HepG2 (cell line): ENCODE measurements at regions not wholly inside any gene's neighbourhood (a gene's known extent, or its start where the extent isn't known, plus 50 kb on each side); places are given as distances from the start of the nearest gene placed in this dataset.

Source experiments
- ATAC-seq: fragments of 200-7000 bp; cut with Tn5 transposase; 3 replicates; pipeline ENCODE4 v1.9.1; 2020; ENCODE audit warnings: mild to moderate bottlenecking, moderate library complexity
- BruUV-seq: library from RNA; stranded (reverse); fragments of 400-500 nt; replicated peaks from 2 replicates; lab custom pipeline; 2021; lab: Mats Ljungman, UMichigan
- CTCF ChIA-PET: fragments of 300-600 bp; formaldehyde crosslinking; extraction: SDS; loops from one replicate; lab custom pipeline; 2021; ENCODE audit warnings: low total read pairs, inconsistent platforms, low intra/inter-chr PET ratio; lab: Yijun Ruan, JAX
- POLR2A ChIA-PET: fragments of 350-600 bp; sonication (Branson Sonifier 250); formaldehyde crosslinking; loops from one replicate; lab custom pipeline; 2020; ENCODE audit warnings: antibody characterized with exemption, inconsistent platforms; lab: Yijun Ruan, JAX
- DNase-seq: peaks from one replicate; pipeline ENCODE4 v3.0.0-alpha.2; 2015; ENCODE audit warnings: low spot score
- FAIRE-seq: peaks from 3 replicates; lab custom pipeline; 2011; peaks lifted over from hg19 to GRCh38; lab: Jason Lieb, UNC
- H2AFZ ChIP-seq: one replicate; pipeline ENCODE4 v1.6.1; 2011; ENCODE audit warnings: low read length, inconsistent platforms
- H3K27ac ChIP-seq: fragments of 300-600 bp; 3 replicates; pipeline ENCODE4 v1.8.0; 2011; ENCODE audit warnings: mixed run types, mild to moderate bottlenecking, mixed read lengths, low read length, inconsistent platforms; ENCODE audit not compliant: insufficient read depth; ENCODE audit errors: extremely low read length
- H3K27me3 ChIP-seq, 2 experiments: fragments of 200-600 bp in 1 of 2; 2 replicates in 1 of 2; 3 replicates in 1 of 2; pipeline versions ENCODE4 v1.6.0 to v1.8.0; 2011; ENCODE audit warnings: low read length in 2 of 2, mild to moderate bottlenecking in 2 of 2, moderate library complexity in 2 of 2, inconsistent platforms in 1 of 2; ENCODE audit not compliant: insufficient read depth in 2 of 2, control insufficient read depth in 1 of 2
- H3K36me3 ChIP-seq, 2 experiments: fragments of 200-600 bp in 1 of 2; replicated peaks in 1 of 2; 2 replicates in 1 of 2; 3 replicates in 1 of 2; pipeline versions ENCODE4 v1.5.1 to v1.8.0; 2011; ENCODE audit warnings: low read length in 2 of 2, inconsistent platforms in 1 of 2; ENCODE audit not compliant: insufficient read depth in 2 of 2, control insufficient read depth in 1 of 2
- H3K4me1 ChIP-seq: 2 replicates; pipeline ENCODE4 v1.5.1; 2012; ENCODE audit warnings: low read length, inconsistent platforms; ENCODE audit not compliant: insufficient read depth
- H3K4me2 ChIP-seq: 2 replicates; pipeline ENCODE4 v1.6.0; 2011; ENCODE audit warnings: low read depth, low read length, inconsistent platforms
- H3K4me3 ChIP-seq, 3 experiments: fragments of 200-600 bp in 1 of 3; sonication (generic), shearing (Covaris generic) in 1 of 3; replicated peaks in 1 of 3; 2 replicates each; pipeline ENCODE4 v1.5.1; 2011 to 2016; ENCODE audit warnings: low read length in 3 of 3, inconsistent platforms in 2 of 3, low read depth in 2 of 3, mild to moderate bottlenecking in 2 of 3, control low read depth in 1 of 3, mixed read lengths in 1 of 3; ENCODE audit not compliant: insufficient read depth in 1 of 3
- H3K79me2 ChIP-seq: one replicate; pipeline ENCODE4 v1.6.1; 2011; ENCODE audit warnings: low read length, inconsistent platforms; ENCODE audit not compliant: insufficient read depth
- H3K9ac ChIP-seq: 2 replicates; pipeline ENCODE4 v1.6.0; 2011; ENCODE audit warnings: mild to moderate bottlenecking, low read depth, low read length, inconsistent platforms; ENCODE audit not compliant: insufficient read depth
- H3K9me3 ChIP-seq: 2 replicates; pipeline ENCODE4 v1.5.1; 2012; ENCODE audit warnings: mild to moderate bottlenecking, low read length
- H4K20me1 ChIP-seq: 2 replicates; pipeline ENCODE4 v1.6.0; 2011; ENCODE audit warnings: inconsistent platforms, mild to moderate bottlenecking, low read length, moderate library complexity; ENCODE audit not compliant: insufficient read depth
- ARNTL ChIP-seq: sonication (generic); formaldehyde crosslinking; IDR thresholded peaks from 2 replicates; pipeline ENCODE4 v1.4.0; 2020; ENCODE audit warnings: mild to moderate bottlenecking, missing genetic modification reagents
- ATM ChIP-seq: fragments of 450-650 bp; IDR thresholded peaks from 2 replicates; pipeline ENCODE4 v1.7.1; 2017; ENCODE audit warnings: mild to moderate bottlenecking, borderline replicate concordance
- ATRX ChIP-seq: sonication (generic); formaldehyde crosslinking; IDR thresholded peaks from 2 replicates; pipeline ENCODE4 v1.4.0; 2020; ENCODE audit warnings: missing genetic modification reagents, borderline replicate concordance
- DNMT3B ChIP-seq: conservative IDR thresholded peaks from 2 replicates; pipeline ENCODE4 v1.6.1; 2016; ENCODE audit warnings: missing biosample characterization, control low read depth
- RBAK ChIP-seq: sonication (generic); formaldehyde crosslinking; IDR thresholded peaks from 2 replicates; pipeline ENCODE4 v1.5.1; 2020; ENCODE audit warnings: mild to moderate bottlenecking, missing genetic modification reagents
- SRF ChIP-seq: IDR thresholded peaks from 2 replicates; pipeline ENCODE4 v1.6.1; 2011; ENCODE audit warnings: mild to moderate bottlenecking, low read depth, low read length, moderate library complexity
- ZNF800 ChIP-seq: sonication (generic); formaldehyde crosslinking; IDR thresholded peaks from 2 replicates; pipeline ENCODE4 v1.4.0; 2020; ENCODE audit warnings: missing genetic modification reagents
- WGBS: methylation state at CpG from one replicate; pipeline ENCODE4 v1.1.6; 2017; ENCODE audit warnings: low lambda C conversion rate; 5-methylcytosine and 5-hydroxymethylcytosine counted together
- in situ Hi-C: cut with HindIII; loops from 2 replicates; pipeline ENCODE4 v1.10.0; 2017; ENCODE audit warnings: low pct_unique_long_range_greater_than_20kb; ENCODE audit not compliant: extremely low pct_ligation_motif_present
- intact Hi-C: fragments of 100-400 bp; cut with micrococcal nuclease; formaldehyde crosslinking; loops from one replicate; pipeline ENCODE4 v1.10.0; 2022; ENCODE audit not compliant: unreplicated experiment
- TF ChIP-seq, protein P1 (sequence below): sonication (generic); formaldehyde crosslinking; IDR thresholded peaks from 2 replicates; pipeline ENCODE4 v1.8.1; 2023; ENCODE audit warnings: mild to moderate bottlenecking, moderate library complexity, missing genetic modification reagents

- in situ Hi-C loops = no loop called here
- no peaks in the 10 kb centered on the region for H3K79me2 ChIP-seq
- ChIA-PET POLR2A (no interaction called here), CTCF (no interaction called here)
- 32% methylated on average over 6 of the region's 6 CpGs for WGBS
- H3K27me3 ChIP-seq = no peaks in the 10 kb centered on the region
- no peaks in the 10 kb centered on the region for H3K4me1 ChIP-seq
- no peak overlapping the region for H3K4me3 ChIP-seq
- DNase-seq (no peak), FAIRE-seq (no peak)
- H3K36me3 ChIP-seq = no peaks in the 10 kb centered on the region
- no peaks in the 10 kb centered on the region for H4K20me1 ChIP-seq
- no peak overlapping the region for H3K9ac ChIP-seq
- H2AFZ ChIP-seq = no peak overlapping the region
- no peak overlapping the region for H3K27ac ChIP-seq
- no peak overlapping the region for H3K4me2 ChIP-seq
- H3K9me3 ChIP-seq = no peaks in the 10 kb centered on the region
- intact Hi-C loops = no loop called here
- TF ChIP-seq SRF = no peak
- no peak for TF ChIP-seq ZNF800 (CRISPR knock-in tag)
- TF ChIP-seq ATRX = no peak
- TF ChIP-seq ARNTL = no peak
- TF ChIP-seq RBAK (CRISPR knock-in tag) = no peak
- no peak for TF ChIP-seq ATM
- TF ChIP-seq, protein P1, sequence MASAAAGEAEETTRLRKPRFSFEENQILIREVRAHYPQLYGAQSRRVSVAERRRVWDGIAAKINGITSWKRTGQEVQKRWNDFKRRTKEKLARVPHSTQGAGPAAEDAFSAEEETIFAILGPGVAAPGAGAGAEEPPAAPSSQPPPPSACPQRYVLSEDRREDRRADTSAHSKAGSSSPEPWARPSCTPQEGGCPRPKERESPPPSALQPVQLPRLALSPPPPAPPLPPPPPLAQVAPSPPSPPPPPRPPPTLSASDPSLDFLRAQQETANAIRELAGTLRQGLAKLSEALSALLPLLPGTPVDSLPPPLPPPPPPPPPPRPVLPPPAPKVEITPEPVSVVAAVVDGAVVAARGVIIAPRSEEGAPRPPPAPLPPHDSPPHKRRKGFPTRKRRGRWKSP = no peak
- TF ChIP-seq DNMT3B (CRISPR knock-in tag) = no peak
- TF ChIP-seq, all 625 proteins: peak for 0
- no TSS peak for BruUV-seq
- ATAC-seq = no peak
These were observed 134.6 kb upstream of the MYO10 start for GRCh38 chr5:17070647-17071046.
